ENCODE measurements at regions not wholly inside any gene's neighbourhood (a gene's known extent, or its start where the extent isn't known, plus 50 kb on each side); places are given as distances from the start of the nearest gene placed in this dataset.

DNA sequence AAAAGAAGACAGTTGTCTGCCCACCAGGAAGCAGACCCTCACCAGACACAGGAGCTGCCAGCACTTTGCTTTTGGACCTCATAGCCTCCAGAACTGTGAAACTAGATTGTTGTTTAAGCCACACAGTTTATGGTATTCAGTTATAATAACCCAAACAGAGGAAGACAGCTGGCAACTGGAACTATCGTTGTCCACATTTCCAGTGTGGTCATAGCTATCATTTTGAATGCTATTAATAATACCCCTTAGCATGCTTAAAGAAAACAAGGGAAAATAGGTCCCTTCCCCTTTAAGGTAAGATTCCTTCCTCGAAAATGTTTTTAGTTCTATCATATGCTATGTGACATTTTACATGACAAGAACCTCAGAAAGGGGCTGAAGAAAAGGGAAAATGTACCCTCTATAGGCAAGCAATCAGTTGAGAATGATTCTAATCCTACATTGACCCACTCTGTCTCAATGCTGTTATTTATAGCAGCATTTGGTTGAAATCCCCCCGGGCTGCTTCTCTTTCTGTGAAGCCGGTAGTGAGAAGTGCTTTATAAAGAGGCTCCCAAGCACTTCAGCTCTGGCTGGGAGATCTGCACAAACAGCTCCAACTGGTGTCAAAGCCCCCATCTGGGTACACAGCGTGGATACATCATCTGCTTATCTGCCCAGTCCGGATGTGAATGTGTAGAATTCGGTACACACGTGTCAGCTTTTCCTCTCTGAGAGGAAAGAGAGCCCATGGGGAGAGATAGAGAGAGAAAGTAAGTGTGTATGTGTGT lies 221.2 kb upstream of the FLRT2 start:
- Histone ChIP-seq H3K4me1 (ENCODE audit: control insufficient read depth, insufficient read depth, low read length) (peaks cover 8% of the 10 kb centered on the region), H3K27me3 (replicated peaks; ENCODE audit: control insufficient read depth, insufficient read depth, low read length) (no peaks in the 10 kb centered on the region), H3K4me3 (ENCODE audit: low read length) (no peak overlapping the region), H3K36me3 (ENCODE audit: control insufficient read depth, insufficient read depth, low read length, severe bottlenecking) (no peaks in the 10 kb centered on the region), H3K9me3 (ENCODE audit: control insufficient read depth, low read length) (no peaks in the 10 kb centered on the region), H3K9ac (ENCODE audit: low read length) (no peak overlapping the region)
- DNase-seq (ENCODE audit: low read depth), result no peak

DNA sequence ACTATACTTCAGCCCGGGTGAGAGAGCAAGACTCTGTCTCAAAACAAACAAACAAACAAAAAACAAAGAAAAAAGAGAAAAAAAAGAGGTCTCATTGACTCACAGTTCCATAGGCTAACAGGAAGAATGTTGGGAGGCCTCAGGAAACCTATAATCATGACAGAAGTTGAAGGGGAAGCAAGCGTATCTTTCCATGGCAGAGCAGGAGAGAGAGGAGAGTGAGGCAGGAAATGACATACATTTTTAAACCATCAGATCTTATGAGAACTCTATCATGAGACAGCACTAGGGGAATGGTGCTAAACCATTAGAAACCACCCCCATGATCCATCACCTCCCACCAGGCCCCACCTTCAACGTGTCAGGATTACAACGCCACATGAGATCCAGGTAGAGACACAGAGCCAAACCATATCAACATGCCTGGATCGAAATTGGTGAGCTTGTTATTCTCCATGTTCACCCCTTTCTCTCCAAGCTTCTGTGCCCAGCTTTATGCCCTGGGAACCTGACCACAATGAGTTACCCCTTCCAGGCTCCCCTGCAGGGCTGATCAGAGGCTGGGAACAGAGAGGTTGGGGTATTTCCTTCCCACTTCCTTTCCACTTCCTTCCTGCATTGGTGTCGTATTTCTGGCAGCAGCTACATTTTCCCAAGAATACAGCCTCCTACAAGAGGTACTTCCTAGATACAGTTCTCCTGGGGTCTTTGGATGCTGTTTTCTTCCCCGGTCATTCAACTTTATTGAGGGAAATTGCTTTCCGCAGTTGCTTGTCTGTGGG lies 219.3 kb upstream of the FLRT2 start:
- Histone ChIP-seq H3K4me3 (ENCODE audit: low read length) (no peak overlapping the region), H3K36me3 (ENCODE audit: control insufficient read depth, insufficient read depth, low read length, severe bottlenecking) (no peaks in the 10 kb centered on the region), H3K27me3 (replicated peaks; ENCODE audit: control insufficient read depth, insufficient read depth, low read length) (no peaks in the 10 kb centered on the region), H3K9me3 (ENCODE audit: control insufficient read depth, low read length) (no peaks in the 10 kb centered on the region), H3K4me1 (ENCODE audit: control insufficient read depth, insufficient read depth, low read length) (peaks cover 13% of the 10 kb centered on the region), H3K9ac (ENCODE audit: low read length) (no peak overlapping the region)
- DNase-seq (ENCODE audit: low read depth), result no peak

DNA sequence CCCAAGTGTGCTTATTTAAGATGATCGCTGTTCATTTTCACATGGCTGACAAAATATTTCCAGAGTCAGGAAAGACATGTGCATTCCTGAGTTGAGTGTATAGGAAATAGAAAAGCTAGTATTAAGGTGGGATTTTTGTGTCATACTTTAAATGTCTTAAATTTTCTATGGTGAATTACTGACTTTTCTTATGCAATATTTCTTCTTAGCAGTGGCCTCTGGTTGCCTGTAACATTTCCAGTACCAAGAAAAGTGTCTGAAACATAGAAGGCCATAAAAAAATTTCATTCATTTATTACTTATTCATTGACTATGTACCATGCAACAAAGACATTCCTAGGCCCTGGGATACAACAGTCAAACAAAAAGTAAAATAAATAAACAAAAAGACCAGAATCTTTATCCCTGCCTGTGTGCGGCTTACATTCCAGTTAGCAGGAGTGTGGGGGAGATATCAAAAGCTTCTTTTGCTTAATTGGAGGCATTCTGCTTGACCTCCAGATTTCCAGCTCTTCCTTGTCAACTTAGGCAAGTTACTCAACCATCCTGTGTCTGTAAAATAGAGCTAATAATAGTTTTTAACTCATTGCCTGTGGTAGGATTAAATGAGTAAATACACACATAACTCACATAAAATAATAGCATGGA lies 216.3 kb upstream of the FLRT2 start:
- H3K36me3 ChIP-seq (ENCODE audit: control insufficient read depth, insufficient read depth, low read length, severe bottlenecking), result no peaks in the 10 kb centered on the region

DNA sequence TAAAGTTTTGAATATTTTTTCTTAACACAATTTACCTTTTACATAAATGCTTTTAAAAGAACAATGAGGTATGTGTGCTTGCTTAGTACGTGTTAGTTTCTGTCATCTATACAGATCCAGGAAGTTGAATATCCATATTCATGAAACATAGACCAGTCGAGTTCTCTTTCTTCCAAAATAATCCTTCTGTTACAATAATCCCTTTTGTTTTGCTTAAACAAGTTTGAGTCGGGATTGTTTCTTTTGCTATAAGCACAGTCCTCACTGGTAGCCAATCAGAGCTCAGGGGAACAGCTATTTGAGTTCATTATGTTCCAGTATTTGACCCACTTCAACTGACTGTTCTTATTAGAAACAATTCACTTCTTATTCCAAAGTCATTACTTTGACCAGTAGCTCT lies 214.7 kb upstream of the FLRT2 start:
- DNase-seq (ENCODE audit: low read depth), result no peak
- H3K9ac ChIP-seq (ENCODE audit: low read length), result no peak overlapping the region
- H3K4me3 ChIP-seq (ENCODE audit: low read length), result no peak overlapping the region
- H3K36me3 ChIP-seq (ENCODE audit: control insufficient read depth, insufficient read depth, low read length, severe bottlenecking), result no peaks in the 10 kb centered on the region
- H3K27me3 ChIP-seq (replicated peaks; ENCODE audit: control insufficient read depth, insufficient read depth, low read length), result no peaks in the 10 kb centered on the region
- H3K9me3 ChIP-seq (ENCODE audit: control insufficient read depth, low read length), result peaks cover 5% of the 10 kb centered on the region
- peaks cover 24% of the 10 kb centered on the region for H3K4me1 ChIP-seq (ENCODE audit: control insufficient read depth, insufficient read depth, low read length)

More for the DNA sequence above, 216.3 kb upstream of the FLRT2 start:
- no peak overlapping the region for H3K4me3 ChIP-seq (ENCODE audit: low read length)
- H3K27me3 ChIP-seq (replicated peaks; ENCODE audit: control insufficient read depth, insufficient read depth, low read length), result no peaks in the 10 kb centered on the region
- peak; percentile 79 for DNase-seq (ENCODE audit: low read depth)
- peaks cover 24% of the 10 kb centered on the region for H3K4me1 ChIP-seq (ENCODE audit: control insufficient read depth, insufficient read depth, low read length)
- no peaks in the 10 kb centered on the region for H3K9me3 ChIP-seq (ENCODE audit: control insufficient read depth, low read length)
- no peak overlapping the region for H3K9ac ChIP-seq (ENCODE audit: low read length)

DNA sequence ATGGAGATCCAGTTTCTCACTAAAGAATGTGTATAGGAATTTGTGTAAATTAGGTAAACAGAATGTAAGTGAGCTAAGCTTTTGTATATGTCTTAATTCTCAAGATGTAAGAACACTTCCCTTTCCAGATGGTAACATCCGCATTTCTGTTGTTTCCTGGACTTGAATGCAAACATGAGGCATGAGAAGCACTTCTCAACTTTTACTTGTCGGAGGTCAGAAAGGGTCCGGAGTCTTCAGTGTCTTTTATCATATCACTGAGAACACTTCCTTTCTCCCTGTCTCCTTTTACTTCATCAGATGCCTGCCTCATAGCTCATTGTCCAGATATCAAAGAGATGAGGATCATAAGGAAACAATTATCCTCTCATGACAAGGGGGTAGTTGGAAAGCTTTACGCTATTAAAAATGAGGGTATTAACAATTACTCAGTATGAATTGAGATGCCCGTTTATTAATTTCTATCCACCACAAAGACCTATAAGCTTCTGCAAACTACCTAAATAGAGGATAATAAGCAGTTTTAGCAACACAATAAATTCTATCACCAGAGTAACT lies 214.1 kb upstream of the FLRT2 start:
- H3K4me1 ChIP-seq (ENCODE audit: control insufficient read depth, insufficient read depth, low read length), result peaks cover 24% of the 10 kb centered on the region
- H3K9ac ChIP-seq (ENCODE audit: low read length), result no peak overlapping the region
- no peaks in the 10 kb centered on the region for H3K27me3 ChIP-seq (replicated peaks; ENCODE audit: control insufficient read depth, insufficient read depth, low read length)
- H3K4me3 ChIP-seq (ENCODE audit: low read length), result no peak overlapping the region
- H3K9me3 ChIP-seq (ENCODE audit: control insufficient read depth, low read length), result peaks cover 5% of the 10 kb centered on the region
- no peak for DNase-seq (ENCODE audit: low read depth)
- H3K36me3 ChIP-seq (ENCODE audit: control insufficient read depth, insufficient read depth, low read length, severe bottlenecking), result no peaks in the 10 kb centered on the region

DNA sequence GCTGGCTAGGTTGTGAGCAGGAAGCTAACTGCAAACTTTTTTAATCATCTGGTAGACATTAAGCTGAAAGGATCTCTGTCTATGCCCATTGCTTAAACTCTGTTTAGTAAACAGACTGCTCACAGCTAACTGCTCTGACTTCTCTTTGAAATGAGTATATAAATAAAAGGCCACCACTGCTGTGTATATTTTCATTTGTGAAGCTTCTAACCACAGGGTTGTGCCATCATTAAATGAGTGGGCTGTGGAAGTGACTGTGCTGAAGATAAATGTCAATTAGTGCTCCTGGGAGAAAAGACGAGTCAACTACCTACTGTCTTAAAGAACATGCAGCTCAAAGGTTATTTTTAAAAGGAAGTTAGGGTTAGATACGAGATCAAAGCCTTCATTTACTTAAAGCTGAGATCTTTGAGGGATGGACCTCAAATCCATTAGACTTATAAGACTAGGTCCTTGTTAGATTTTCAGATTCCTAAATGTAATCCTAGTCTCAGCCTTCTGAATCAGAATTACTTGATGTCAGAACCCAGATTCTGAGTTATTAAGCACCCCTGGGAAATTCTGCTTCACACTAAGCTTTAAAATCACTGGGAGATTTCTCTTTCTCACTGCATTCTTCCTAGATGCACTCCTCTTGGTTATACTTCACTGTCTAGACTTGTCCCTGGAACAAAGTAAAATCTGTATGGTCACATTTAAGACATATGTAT lies 213.1 kb upstream of the FLRT2 start:
- peak; percentile 19 for DNase-seq (ENCODE audit: low read depth)
- Histone ChIP-seq H3K9me3 (ENCODE audit: control insufficient read depth, low read length) (peaks cover 5% of the 10 kb centered on the region), H3K27me3 (replicated peaks; ENCODE audit: control insufficient read depth, insufficient read depth, low read length) (no peaks in the 10 kb centered on the region), H3K4me1 (ENCODE audit: control insufficient read depth, insufficient read depth, low read length) (peaks cover 24% of the 10 kb centered on the region), H3K9ac (ENCODE audit: low read length) (no peak overlapping the region), H3K4me3 (ENCODE audit: low read length) (no peak overlapping the region), H3K36me3 (ENCODE audit: control insufficient read depth, insufficient read depth, low read length, severe bottlenecking) (no peaks in the 10 kb centered on the region)

DNA sequence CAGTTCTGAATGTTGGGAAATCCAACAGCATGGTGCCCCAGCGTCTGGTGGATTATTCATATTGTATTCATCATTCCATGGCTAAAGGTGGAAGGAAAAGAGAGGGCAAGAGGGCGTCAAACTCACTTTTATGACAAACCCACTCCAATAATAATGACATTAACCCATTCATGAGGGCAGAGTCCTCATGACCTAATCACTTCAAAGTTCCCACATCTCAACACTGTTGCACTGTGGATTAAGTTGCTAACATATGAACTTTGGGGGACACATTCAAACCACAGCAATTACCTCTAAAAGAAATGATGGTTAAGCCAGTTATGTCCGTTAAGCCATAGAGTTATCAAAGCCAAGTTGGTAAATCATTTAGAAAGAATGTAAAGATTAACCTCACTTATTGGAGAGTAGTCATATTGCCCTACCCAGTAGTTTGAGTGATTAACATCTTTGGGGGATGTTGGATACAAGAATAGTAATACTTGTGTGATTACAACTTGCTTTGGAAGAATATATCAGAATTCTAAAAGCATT lies 212.4 kb upstream of the FLRT2 start:
- DNase-seq (ENCODE audit: low read depth), result no peak
- Histone ChIP-seq H3K9me3 (ENCODE audit: control insufficient read depth, low read length) (peaks cover 5% of the 10 kb centered on the region), H3K4me1 (ENCODE audit: control insufficient read depth, insufficient read depth, low read length) (peaks cover 24% of the 10 kb centered on the region), H3K36me3 (ENCODE audit: control insufficient read depth, insufficient read depth, low read length, severe bottlenecking) (no peaks in the 10 kb centered on the region), H3K4me3 (ENCODE audit: low read length) (no peak overlapping the region), H3K27me3 (replicated peaks; ENCODE audit: control insufficient read depth, insufficient read depth, low read length) (no peaks in the 10 kb centered on the region), H3K9ac (ENCODE audit: low read length) (no peak overlapping the region)

DNA sequence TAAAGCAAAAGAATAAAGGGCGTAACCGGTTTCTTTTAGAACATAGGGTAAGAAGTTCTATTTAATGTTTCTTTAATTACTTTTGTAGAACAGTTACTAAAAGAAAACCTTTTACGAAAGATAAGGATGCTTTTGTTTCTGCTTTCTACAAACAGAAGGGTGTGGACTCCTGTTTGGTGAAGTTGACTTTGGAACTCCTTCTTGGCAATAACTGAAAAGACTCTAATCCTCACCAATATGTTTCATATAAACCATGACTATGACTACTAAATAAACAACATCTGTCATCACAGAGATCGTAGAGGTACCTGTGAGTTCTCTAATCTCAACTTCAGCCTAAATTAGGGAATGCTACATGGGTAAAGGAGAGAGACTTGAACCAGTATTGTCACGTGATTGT lies 210.8 kb upstream of the FLRT2 start:
- H3K36me3 ChIP-seq (ENCODE audit: control insufficient read depth, insufficient read depth, low read length, severe bottlenecking), result no peaks in the 10 kb centered on the region
- DNase-seq (ENCODE audit: low read depth), result no peak
- H3K27me3 ChIP-seq (replicated peaks; ENCODE audit: control insufficient read depth, insufficient read depth, low read length), result no peaks in the 10 kb centered on the region
- no peak overlapping the region for H3K9ac ChIP-seq (ENCODE audit: low read length)
- H3K4me1 ChIP-seq (ENCODE audit: control insufficient read depth, insufficient read depth, low read length), result peaks cover 12% of the 10 kb centered on the region
- H3K9me3 ChIP-seq (ENCODE audit: control insufficient read depth, low read length), result peaks cover 5% of the 10 kb centered on the region
- no peak overlapping the region for H3K4me3 ChIP-seq (ENCODE audit: low read length)

DNA sequence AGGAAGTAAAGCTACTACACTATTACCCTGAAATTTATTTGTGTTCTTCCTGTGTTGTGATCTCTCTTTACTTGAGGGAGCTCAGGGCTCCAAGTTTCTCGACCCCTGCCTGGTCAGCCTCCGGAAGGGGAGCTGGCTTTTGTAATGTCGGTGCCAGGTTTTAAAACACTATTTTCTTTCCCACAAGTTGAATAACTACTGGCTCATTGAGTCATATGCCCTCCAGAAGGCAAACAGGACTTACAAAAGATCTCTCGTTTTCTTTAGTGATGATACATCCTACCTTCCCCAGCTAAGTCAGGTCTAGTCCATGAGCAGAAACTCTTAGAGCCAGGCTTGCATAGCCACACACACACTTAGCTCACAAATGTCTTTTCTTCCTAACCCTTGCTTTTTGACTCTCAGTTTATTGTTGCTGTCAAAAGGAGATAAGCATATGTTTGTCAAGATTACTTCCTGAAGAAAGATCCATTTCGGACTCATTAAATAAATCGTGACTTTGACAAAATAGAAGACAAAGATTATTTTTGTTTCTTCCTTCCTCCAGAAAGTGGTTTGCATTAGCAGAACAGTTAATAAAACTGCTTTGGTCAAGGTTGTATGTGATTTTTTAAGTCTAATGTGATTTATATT lies 209.8 kb upstream of the FLRT2 start:
- DNase-seq (ENCODE audit: low read depth), result peak; percentile 47

More for the DNA sequence above, 209.8 kb upstream of the FLRT2 start:
- Histone ChIP-seq H3K27me3 (replicated peaks; ENCODE audit: control insufficient read depth, insufficient read depth, low read length) (no peaks in the 10 kb centered on the region), H3K9ac (ENCODE audit: low read length) (no peak overlapping the region), H3K36me3 (ENCODE audit: control insufficient read depth, insufficient read depth, low read length, severe bottlenecking) (no peaks in the 10 kb centered on the region), H3K4me1 (ENCODE audit: control insufficient read depth, insufficient read depth, low read length) (peaks cover 10% of the 10 kb centered on the region), H3K4me3 (ENCODE audit: low read length) (no peak overlapping the region), H3K9me3 (ENCODE audit: control insufficient read depth, low read length) (peaks cover 5% of the 10 kb centered on the region)

All from adipocyte (in vitro differentiated cells).